GM19397 (cell line): ENCODE measurements at regions not wholly inside any gene's neighbourhood (a gene's known extent, or its start where the extent isn't known, plus 50 kb on each side); places are given as distances from the start of the nearest gene placed in this dataset.
"Not testable (repeated sequence)": the region's sequence is repeated elsewhere in the genome, so short reads cannot be mapped to it uniquely, and the experiment has no call there.

ENCODE experiments used
- ATAC-seq: cut with Tn5 transposase; IDR thresholded peaks from one replicate; pipeline ENCODE4 v1.9.1; 2021; ENCODE audit warnings: mild to moderate bottlenecking, moderate library complexity; ENCODE audit not compliant: unreplicated experiment

DNA sequence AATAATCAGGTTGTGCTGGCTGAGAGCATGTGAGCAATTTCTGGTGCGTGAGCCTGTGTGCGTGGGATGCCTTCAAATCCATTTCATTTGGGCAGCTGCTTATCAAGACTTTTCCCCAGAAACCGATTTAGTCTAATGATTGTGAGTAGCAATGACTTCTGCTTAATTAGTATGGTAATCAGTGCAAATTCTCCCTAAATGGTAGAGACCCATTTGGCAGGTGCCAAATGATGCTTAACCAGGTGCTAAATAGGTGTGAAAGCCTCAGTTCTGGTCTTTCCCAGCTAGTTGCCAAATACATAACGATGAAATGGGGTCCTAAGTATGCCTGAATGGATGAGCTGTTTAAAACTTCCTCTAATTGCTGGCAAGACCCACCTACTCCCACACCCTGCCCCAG, 248.4 kb upstream of the CCDC196 start:
- ATAC-seq: no peak

DNA sequence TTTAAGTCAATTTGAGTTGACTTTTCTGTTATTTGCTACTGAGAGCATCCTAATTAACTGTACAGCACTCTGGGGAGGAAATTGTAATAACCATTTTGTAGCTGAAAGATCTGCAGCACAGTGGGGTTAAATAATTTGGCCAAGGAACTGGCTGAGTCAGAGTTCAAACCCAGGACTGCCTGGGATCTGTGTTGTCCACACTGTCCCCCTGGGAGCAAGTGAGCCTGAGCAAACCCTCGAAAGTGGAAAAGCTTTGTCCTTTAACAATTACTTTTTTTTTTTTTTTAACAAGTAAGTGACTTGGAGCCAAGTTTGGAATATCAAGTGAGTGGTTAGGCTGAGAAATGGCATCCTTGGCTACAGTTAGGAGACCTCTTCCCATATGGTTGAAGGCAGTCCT, 247.2 kb upstream of the CCDC196 start:
- ATAC-seq: no peak

DNA sequence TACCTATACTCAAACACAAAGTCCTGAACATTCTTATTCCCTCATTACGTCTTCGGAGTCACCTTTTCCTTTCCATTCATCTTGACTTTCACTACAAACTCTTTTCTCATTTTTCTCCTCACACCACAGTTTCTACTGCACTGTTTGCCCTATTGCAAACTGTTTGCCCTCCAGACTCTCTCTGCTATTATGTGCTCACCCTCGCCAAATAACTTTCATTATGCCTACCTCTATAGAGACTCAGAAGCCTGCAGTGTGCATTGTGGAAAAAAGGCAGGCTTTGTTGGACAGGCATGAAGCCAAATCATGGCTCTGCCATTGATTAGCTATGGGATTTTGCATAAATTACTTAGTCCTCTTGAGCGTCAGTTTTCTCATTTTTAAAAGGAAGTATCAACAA, 246.6 kb upstream of the CCDC196 start:
- no peak for ATAC-seq

DNA sequence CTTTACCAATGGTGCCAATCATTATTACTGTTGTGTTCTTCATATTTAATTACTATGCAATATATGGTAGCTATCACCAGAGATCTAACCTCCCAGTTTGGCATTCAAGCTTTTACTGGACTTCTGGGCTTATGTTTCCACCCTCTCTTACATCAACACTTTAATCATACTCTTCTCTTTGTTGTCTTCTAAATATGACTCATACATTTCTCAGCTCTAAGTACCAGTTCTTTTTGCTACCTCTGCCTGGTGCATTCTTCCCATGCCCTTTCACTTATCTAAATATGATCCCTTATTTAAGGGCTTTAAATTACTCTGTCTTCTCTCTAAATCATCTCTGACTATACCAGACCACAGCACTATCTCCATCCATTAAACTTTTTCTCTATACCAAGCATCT, 246.1 kb upstream of the CCDC196 start:
- ATAC-seq: no peak

DNA sequence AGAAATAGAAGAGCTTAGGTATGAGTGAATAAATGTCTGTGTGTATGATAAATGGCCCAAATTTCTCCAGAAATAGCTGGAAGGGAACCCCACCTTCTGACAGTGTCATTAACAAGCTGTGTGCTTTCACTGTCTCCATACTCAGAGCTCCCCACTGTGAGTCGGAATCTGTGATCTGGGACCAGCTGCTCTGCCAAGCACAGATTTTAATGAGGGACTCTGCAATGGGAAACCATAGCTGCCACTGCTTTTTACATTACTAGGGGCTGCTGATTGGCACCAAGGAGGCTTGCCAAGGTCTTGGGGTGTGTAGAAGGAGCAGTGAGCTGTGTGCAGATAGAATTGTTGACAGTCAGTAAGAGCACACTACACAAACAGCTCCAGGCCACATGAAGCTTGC, 244.2 kb upstream of the CCDC196 start:
- ATAC-seq: no peak

- no peak for ATAC-seq
Measured at GRCh38 chr14:66244834-66245233, 241.3 kb upstream of the CCDC196 start.

DNA sequence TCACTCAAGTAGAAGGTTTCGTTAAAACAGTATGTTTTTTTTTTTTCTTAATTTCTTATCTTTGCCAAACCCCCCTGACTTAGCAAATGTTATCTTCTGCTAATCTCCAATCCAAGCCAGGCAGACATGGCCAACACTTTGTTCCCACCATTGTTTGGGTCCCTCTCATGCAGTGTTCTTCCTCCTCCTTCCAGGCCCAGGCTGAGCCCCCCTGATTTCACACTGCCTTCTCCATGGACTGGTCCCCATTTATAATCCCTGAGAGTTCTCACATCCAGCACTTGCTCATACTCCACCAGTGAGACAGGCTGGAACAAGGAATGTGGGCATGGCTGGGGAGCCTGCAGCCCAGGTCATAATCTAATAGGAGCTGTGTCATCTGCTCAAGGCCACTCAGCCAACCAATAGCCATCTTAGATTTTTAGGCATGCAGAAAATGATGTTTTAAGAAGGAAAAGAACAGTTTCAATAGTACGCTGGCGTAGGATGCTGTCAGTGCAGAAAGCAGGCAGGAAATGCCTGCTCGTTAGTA, 238.4 kb upstream of the CCDC196 start:
- no peak for ATAC-seq

DNA sequence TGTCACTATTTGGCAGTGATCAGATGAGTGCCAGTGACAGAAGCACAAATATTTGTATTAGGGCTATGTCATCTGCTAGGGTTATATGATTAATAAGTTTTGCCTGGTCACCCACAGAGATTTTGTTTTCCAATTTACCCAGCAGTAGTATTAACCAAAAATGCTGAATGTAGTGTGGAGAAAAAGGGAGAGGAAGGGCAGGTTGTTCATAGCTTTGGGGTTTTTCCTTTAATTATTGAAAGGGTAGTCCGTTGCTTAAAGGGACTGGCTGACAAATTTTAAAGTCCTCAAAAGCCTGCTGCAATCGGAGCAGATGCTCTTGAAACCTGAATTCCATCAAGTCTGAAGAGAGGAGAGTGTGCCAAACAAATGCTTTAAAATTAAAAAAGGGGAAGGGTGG, 237.9 kb upstream of the CCDC196 start:
- ATAC-seq: no peak

GRCh38 chr14:66249544-66249943, 236.6 kb upstream of the CCDC196 start:
- no peak for ATAC-seq

GRCh38 chr14:66254038-66254437, 232.1 kb upstream of the CCDC196 start:
- ATAC-seq: no peak

DNA sequence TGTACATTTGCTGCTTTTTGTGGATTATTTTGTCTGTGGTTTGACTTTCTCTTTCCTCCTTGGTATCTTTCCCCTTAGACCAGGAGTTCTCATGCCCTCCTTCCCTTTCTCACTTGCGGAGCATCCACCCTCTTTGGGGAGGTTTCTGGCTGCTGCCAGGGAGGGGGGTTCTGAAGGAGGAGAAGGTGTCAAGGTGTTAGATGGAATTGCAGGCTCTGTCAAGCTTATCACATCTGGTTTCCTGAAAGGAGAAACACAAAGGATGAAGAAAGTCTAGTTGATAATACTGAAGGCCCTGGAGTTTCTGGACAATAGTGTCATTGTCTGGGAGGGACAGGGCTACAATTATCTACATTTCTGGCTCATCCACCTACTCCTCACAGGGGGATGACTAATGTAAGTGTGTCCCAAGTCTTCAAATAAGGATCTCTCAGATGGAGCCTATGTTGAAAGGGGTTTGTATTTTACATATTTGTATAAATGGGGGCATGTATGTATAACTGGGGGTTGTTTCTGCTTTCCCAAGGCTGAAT, 217.3 kb upstream of the CCDC196 start:
- ATAC-seq: no peak

DNA sequence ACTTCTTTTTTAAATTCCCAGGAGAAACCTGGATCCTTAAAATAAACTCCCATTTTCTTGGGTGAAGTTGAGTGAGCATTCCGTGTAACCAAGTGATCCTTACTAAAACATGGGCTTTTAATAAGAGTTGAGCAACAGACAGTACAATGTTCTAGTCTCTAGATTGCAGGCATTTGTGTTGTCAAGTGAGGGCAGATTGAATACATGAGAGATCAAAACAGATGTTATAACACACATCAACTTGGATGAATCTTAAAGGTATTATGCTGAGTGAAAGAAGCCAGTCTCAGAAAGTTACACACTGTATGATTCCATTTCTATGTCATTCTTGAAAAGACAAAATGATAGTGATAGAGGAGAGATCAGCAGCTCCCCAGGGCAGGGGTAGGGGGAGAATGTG, 213.9 kb upstream of the CCDC196 start:
- ATAC-seq: no peak

DNA sequence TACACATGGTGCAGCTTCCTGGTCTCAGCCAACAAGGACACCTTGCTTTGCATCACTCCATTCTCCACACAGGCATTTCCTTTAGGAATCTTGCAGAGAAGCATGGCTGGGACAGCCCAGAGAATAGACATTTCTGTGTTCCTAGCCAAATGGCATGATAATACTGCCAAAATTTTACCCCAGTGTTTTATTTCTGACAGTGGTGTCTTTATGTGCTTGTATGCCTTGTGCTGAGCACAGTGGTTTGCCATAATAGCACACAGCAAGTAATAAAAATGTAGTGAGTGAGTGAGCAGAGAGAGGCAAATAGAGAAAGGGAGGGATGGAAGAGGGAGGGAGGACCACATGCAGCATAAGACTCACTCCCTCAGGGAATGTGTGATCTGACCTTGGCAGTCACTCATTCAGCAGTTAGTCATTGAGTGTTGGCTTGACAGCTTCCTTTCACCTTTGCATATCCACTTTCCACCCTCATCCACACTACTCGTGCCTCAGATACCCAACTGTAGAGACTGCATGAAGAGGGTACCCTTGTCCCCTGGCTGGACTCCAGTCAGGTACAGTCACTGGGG, 212.8 kb upstream of the CCDC196 start:
- ATAC-seq: no peak

DNA sequence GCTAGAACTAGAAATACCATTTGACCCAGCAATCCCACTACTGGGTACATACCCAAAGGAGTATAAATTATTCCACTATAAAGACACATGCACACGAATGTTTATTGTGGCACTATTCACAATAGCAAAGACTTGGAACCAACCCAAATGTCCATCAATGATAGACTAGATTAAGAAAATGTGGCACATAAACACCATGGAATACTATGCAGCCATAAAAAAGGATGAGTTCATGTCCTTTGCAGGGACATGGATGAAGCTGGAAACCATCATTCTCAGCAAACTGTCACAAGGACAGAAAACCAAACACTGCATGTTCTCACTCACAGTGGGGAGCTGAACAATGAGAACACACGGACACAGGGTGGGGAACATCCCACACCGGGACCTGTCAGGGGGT, 207.8 kb upstream of the CCDC196 start:
- ATAC-seq: not testable (repeated sequence)

GRCh38 chr14:66281036-66281776, 205.0 kb upstream of the CCDC196 start:
- ATAC-seq: no peak

DNA sequence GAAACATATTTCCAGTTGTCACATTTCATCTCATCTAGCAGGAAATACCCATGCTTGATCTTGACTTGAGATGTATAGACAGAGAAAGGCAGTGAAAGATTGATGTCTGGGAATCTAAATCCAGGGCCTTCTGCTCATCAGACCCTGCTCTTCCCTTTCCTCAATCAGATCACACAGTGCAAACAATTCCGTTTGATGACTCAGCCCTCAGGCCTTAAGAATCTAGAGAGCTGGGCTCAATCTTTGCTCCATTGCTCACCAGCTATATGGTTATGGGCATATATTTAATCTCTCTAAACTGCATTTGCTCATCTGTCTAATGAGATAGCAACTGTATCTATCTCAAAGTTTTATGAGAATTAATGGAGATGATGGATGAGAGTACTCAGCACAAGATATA, 201.8 kb upstream of the CCDC196 start:
- no peak for ATAC-seq

DNA sequence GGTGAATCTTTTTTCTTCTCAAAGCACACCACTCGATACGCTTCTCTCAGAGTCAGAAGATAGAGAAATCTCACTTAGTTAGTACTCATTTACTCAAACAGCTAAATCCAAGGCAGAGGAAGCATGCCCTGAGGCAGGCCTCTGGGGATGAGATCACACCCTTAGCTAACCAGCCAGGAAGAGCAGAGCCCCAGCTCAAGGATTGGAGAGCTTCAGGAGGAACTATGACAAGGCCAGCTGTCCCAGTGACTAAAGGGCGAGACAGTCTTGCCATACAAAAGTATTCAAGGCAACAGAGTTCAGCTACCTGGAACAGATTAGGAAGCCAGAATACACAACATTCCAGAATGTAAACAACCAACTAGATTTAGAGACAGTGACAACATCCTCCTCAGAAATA, 197.7 kb upstream of the CCDC196 start:
- no peak for ATAC-seq

DNA sequence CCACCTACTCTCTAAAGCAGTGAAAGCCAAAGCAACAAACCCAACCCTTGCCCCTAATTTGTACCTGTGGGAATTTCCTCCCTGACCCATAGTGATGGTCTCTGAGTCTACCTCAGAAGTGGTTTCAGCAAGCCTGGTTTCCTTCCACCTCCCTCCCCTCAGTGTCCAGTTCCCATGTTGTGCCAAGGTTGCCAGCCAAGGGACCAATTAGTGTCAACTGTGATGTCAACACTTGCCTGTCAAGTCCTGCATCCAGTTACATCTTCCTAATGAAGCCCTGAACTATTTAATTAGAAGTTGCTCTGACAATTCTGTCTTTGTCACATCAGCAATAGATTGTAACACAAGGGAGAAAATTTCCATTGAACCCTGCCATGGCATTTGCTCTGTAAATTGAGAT, 194.4 kb upstream of the CCDC196 start:
- no peak for ATAC-seq

DNA sequence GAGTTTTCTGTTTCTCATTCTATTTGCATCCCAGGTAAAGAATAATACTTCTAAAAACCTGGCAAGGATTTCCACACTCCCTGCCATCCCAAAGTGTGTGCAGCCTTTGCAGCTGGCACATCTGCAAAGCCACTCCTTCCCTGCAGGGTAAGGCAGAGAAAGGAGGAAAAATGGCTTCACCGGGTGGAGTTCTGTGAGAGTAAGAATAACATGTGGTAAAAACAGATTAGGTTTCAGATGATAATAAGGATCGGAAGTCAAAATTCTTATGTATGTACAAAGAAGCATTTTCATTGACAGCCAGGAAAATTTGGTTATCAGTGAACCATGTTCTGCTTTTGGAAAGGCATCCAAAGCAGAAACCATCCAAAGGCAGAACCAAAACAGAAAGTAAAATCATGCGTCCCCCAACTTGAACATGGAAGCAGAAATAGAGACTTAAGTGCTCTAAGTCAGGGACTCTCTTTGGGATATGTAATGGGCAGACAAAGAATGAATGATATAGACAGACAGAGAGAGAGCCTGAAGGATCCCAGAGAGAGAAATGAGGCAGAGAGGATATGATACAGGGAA, 192.6 kb upstream of the CCDC196 start:
- no peak for ATAC-seq

GRCh38 chr14:66295386-66295785, 190.8 kb upstream of the CCDC196 start:
- no peak for ATAC-seq

DNA sequence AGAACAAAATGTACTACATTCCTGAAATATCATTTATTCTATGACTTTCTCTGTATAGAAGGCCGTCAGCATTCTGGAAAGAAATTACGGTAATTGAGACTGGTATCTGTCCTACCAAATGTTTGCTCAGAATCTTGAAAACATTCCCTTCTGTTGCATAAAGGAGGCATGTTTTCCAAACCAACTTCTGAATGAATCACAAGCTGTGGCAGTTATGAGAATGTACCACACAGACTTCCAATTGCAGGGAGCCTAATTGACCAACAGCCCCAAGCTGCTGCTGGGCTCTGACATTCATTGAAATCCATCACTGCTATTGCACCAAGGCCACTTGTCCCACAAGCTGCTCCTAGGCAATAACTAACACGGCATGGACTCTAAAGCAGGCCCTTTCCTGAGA, 185.3 kb upstream of the CCDC196 start:
- no peak for ATAC-seq

- no peak for ATAC-seq
Measured at GRCh38 chr14:66306101-66306500, 180.1 kb upstream of the CCDC196 start.
